IgD-negative memory B cell (primary cell): ENCODE measurements at regions not wholly inside any gene's neighbourhood (a gene's known extent, or its start where the extent isn't known, plus 50 kb on each side); places are given as distances from the start of the nearest gene placed in this dataset.

Experiments
- H3K27ac Mint-ChIP-seq, 3 donors: one replicate each; pipeline ENCODE4 v1.8.0; 2020 to 2022; ENCODE audit warnings: mild to moderate bottlenecking in 3 of 3, mixed read lengths in 3 of 3, moderate library complexity in 1 of 3
- H3K27me3 Mint-ChIP-seq: one replicate; pipeline ENCODE4 v1.8.0; 2021; ENCODE audit warnings: mixed read lengths
- H3K36me3 Mint-ChIP-seq: one replicate; pipeline ENCODE4 v1.8.0; 2020; ENCODE audit warnings: mild to moderate bottlenecking, mixed read lengths
- H3K4me1 Mint-ChIP-seq, 3 donors: one replicate each; pipeline ENCODE4 v1.8.0; 2020 to 2022; ENCODE audit warnings: mixed read lengths in 3 of 3, mild to moderate bottlenecking in 1 of 3
- H3K4me3 Mint-ChIP-seq, 4 donors: one replicate each; pipeline ENCODE4 v1.8.0; 2020 to 2022; ENCODE audit warnings: mild to moderate bottlenecking in 4 of 4, mixed read lengths in 4 of 4, moderate library complexity in 3 of 4
- H3K9me3 Mint-ChIP-seq, 3 donors: one replicate each; pipeline ENCODE4 v1.8.0; 2020 to 2021; ENCODE audit warnings: mixed read lengths in 3 of 3, mild to moderate bottlenecking in 1 of 3

DNA sequence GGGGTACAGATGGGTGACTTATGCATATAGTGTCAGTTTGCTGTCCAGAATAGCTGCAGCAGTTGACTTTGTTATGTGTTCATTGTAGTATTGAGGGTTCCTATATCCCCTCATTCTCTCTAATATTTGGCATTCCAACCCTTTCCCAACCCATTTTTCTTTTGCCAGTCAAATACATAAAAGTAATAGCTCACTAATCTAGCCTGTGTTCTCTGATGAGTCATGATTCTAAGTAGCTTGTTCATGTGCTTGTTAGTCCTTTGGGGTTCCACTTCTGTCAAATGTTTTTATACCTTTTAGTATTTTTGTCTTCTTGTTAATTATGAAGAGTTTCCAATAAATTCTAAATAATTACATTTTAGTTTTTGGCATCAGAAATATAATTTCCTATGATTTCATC lies 99.2 kb upstream of the MROH9 start:
- no peaks in the 10 kb centered on the region for H3K4me1 Mint-ChIP-seq
- H3K36me3 Mint-ChIP-seq, result no peaks in the 10 kb centered on the region
- H3K9me3 Mint-ChIP-seq, result peaks cover 5 to 12% (median 10%) of the 10 kb centered on the region in 3 donors
- no peaks in the 10 kb centered on the region for H3K27me3 Mint-ChIP-seq
- H3K27ac Mint-ChIP-seq, result no peak overlapping the region
- H3K4me3 Mint-ChIP-seq, result no peak overlapping the region

DNA sequence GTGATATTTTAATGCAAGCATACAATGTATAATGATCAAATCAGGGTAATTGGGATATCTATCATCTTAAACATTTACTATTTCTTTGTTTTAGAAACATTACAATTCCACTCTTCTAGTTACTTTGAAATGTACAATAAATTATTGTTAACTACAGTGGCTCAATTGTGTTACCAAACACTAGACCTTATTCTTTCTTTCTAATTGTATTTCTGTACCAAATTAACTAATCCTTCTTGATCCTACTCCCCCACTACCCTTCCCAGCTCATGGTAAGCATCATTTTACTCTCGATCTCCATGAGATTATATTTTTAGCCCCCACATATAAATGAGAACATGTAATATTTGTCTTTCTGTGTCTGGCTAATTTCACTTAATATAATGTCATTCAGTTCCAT lies 95.0 kb upstream of the MROH9 start:
- Mint-ChIP-seq H3K4me1 (no peaks in the 10 kb centered on the region), H3K4me3 (no peak overlapping the region), H3K9me3 (peaks cover 1 to 5% (median 4%) of the 10 kb centered on the region in 3 donors)

DNA sequence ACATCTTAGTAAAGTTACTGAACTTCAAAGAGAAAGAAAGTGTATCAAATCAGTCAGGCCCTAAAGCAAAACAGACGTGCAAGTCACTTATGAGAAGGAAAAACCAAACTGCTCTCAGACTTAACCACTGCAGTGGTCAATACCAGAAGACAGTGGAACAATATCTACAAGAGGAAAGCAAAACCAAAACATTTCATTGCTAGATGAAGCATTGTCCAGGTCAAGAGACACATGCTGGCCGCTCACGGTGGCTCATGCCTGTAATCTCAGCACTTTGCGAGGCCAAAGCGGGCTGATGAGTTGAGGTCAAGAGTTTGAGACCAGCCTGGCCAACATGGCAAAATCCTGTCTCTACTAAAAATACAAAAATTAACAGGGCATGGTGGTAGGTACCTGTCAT lies 82.0 kb upstream of the MROH9 start:
- peaks cover 7% of the 10 kb centered on the region for H3K27me3 Mint-ChIP-seq
- H3K27ac Mint-ChIP-seq, result no peak overlapping the region
- H3K9me3 Mint-ChIP-seq, result peaks cover 0 to 2% (median 2%) of the 10 kb centered on the region in 3 donors
- H3K4me3 Mint-ChIP-seq, result no peak overlapping the region
- H3K36me3 Mint-ChIP-seq, result no peaks in the 10 kb centered on the region
- H3K4me1 Mint-ChIP-seq, result no peaks in the 10 kb centered on the region

More for the DNA sequence above, 95.0 kb upstream of the MROH9 start:
- Mint-ChIP-seq H3K36me3 (no peaks in the 10 kb centered on the region), H3K27ac (no peak overlapping the region), H3K27me3 (no peaks in the 10 kb centered on the region)

DNA sequence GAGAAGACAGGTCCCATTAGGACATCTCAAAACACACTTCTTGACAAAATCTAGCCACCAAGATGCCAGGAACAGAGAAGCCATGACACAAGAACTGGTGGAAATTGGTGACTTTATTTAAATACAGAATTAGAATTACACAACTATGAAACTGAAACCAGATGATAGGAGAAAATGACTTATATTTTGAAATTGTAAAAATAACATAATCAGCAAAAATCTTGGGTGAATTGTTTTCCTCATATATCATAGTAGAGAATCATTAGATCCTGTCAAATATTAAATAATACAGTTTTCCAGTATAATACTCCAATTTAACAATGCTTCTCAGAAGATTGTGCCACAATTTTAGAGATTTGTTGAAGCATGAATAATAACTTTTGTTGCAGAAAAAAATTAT lies 81.5 kb upstream of the MROH9 start:
- H3K36me3 Mint-ChIP-seq, result no peaks in the 10 kb centered on the region
- peaks cover 7% of the 10 kb centered on the region for H3K27me3 Mint-ChIP-seq
- peaks cover 0 to 2% (median 2%) of the 10 kb centered on the region in 3 donors for H3K9me3 Mint-ChIP-seq
- H3K27ac Mint-ChIP-seq, result no peak overlapping the region
- no peaks in the 10 kb centered on the region for H3K4me1 Mint-ChIP-seq
- no peak overlapping the region for H3K4me3 Mint-ChIP-seq

DNA sequence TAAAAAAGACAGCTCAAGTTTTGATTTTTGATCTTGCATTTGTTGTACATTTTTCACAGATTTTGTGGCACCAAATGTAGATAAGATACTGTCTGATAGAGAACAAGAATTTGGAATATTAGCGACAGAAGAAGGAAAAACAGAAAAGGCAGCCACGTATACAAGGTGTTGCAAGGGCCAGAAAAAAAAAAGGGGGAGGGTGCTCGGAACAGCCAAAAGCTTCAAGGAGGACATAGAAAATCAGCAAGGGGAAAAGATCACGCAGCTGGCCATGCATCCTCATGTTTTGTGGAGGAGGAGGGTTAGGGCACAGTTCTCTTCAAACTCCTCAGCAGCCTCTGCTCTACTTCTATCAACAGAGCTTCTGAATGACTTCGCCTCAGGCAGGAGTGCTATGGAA lies 80.7 kb upstream of the MROH9 start:
- Mint-ChIP-seq H3K9me3 (peaks cover 0 to 2% (median 2%) of the 10 kb centered on the region in 3 donors), H3K4me1 (no peaks in the 10 kb centered on the region), H3K4me3 (no peak overlapping the region), H3K27ac (no peak overlapping the region), H3K36me3 (no peaks in the 10 kb centered on the region), H3K27me3 (peaks cover 7% of the 10 kb centered on the region)

DNA sequence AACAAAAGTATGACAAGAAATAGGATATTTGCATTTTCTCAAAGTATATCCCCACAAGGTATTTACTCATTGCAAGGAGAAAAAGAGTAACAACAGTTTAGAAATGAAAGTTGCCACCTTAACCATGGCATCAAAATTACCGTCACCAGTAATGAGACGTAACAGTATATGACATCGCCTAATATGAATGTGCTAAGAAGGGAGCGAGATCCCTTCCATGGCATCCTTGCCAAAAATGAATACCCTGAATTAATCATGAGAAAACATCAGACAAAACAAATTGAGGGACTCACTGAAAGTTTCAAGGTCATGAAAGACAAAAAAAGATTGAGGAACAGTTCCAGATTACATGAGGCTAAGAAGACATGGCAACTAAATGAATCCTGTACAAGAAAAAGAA lies 78.9 kb upstream of the MROH9 start:
- Mint-ChIP-seq H3K9me3 (peaks cover 0 to 2% (median 0%) of the 10 kb centered on the region in 3 donors), H3K27me3 (peaks cover 3% of the 10 kb centered on the region)

DNA sequence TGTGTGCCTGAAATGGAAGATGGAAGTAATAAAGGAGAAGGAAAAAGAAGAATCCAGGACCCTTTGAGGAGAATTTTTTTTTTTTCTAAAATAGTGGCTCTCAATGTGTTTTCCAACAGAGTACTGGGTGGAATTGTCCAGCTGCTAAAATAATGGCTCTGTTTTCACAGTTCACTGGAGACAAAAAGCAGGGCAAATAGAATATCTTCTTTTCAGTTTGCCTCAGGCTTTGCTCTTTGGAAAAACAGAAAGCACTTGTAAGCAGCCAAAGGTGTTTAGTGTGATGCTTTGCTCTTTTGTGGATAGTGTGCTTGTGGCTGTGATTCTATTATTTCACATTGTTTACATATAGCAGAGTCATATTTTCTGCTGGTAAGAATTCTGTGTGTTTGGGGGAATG lies 77.4 kb upstream of the MROH9 start:
- no peaks in the 10 kb centered on the region for H3K4me1 Mint-ChIP-seq
- no peak overlapping the region for H3K4me3 Mint-ChIP-seq
- H3K27me3 Mint-ChIP-seq, result peaks cover 2% of the 10 kb centered on the region
- H3K9me3 Mint-ChIP-seq, result peaks cover 0 to 2% (median 0%) of the 10 kb centered on the region in 3 donors
- H3K36me3 Mint-ChIP-seq, result no peaks in the 10 kb centered on the region
- H3K27ac Mint-ChIP-seq, result peak overlapping the region in 1 of 3 donors; percentile 77

More for the DNA sequence above, 78.9 kb upstream of the MROH9 start:
- Mint-ChIP-seq H3K27ac (no peak overlapping the region), H3K36me3 (no peaks in the 10 kb centered on the region), H3K4me1 (no peaks in the 10 kb centered on the region), H3K4me3 (no peak overlapping the region)

DNA sequence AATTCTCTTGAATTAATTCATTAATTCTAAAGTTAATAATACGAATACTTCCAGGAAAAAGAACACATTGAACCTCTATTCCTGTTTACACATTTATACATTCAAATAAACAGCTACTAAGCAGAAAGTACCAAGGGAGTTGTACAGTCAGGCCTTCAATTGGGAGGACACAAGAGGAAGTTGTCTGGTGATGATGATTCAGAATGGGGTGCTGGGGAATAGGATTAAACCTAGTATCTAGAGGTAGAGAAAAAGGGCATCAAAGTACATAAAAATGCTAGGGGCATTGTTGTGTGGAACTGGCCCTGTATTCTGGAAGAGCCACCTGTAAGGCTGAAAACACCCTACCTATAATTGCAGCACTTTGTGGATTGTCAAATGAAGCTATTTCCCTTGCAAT lies 71.7 kb upstream of the MROH9 start:
- Mint-ChIP-seq H3K4me3 (no peak overlapping the region), H3K4me1 (peaks cover 0 to 2% (median 1%) of the 10 kb centered on the region in 3 donors)

DNA sequence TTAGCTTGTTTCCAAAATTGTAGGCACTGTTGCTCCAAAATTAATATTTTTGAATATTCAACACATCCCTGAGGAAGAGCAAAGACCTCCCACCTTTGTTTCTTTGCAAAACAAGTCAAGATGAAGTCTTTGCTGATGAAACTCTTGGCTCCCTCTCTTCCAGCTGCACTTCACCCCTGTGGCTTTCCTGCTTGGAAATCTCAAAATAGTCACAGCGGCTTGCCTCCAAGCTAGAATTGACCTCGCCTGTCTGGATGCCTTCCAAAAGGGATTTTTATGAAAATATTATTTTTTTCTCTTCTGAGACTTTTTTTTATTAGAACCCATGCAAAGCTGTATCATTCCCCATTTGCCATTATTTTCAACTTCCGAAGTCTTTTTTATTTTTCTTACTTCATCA lies 71.1 kb upstream of the MROH9 start:
- Mint-ChIP-seq H3K4me1 (peaks cover 0 to 2% (median 1%) of the 10 kb centered on the region in 3 donors), H3K36me3 (peaks cover 2% of the 10 kb centered on the region), H3K9me3 (peaks cover 0 to 4% (median 0%) of the 10 kb centered on the region in 3 donors), H3K27me3 (no peaks in the 10 kb centered on the region), H3K4me3 (peak overlapping the region in 1 of 4 donors; percentile 27), H3K27ac (no peak overlapping the region)

More for the DNA sequence above, 71.7 kb upstream of the MROH9 start:
- H3K9me3 Mint-ChIP-seq, result peaks cover 0 to 4% (median 0%) of the 10 kb centered on the region in 3 donors
- H3K27me3 Mint-ChIP-seq, result no peaks in the 10 kb centered on the region
- no peak overlapping the region for H3K27ac Mint-ChIP-seq
- H3K36me3 Mint-ChIP-seq, result peaks cover 2% of the 10 kb centered on the region

DNA sequence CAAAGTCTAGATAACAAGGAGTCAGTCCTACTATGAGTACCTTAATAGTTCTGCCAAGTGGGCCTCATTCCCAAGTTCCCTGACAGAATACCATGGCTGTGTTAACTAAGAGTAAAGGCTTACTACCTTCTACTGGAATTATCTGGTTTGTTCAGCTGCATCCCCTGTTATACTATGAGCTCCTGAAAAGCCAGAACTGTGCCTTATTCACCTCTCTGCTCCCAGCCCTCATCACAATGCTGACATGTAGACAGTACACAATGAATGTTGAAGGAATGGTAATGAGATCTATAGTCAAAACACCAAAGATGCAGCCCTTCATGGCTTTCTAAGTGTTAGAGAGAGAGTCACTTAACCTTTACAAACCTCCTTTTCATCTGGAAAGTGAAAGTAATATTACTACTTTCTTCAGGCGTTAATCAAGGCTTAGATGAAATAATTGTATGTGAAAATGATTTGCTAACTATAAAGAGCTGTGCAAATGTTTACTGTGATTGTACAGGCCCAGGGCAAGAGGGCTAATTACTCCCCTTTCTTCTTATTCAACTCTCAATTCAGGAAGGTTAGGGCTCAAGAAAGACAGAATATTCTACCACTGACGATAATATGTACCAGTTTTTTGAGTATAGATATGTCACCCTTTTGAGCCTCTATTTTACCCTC lies 70.3 kb upstream of the MROH9 start:
- Mint-ChIP-seq H3K4me1 (peaks cover 0 to 2% (median 1%) of the 10 kb centered on the region in 3 donors), H3K27me3 (no peaks in the 10 kb centered on the region), H3K27ac (no peak overlapping the region), H3K9me3 (peaks cover 0 to 4% (median 0%) of the 10 kb centered on the region in 3 donors), H3K4me3 (no peak overlapping the region), H3K36me3 (peaks cover 2% of the 10 kb centered on the region)

DNA sequence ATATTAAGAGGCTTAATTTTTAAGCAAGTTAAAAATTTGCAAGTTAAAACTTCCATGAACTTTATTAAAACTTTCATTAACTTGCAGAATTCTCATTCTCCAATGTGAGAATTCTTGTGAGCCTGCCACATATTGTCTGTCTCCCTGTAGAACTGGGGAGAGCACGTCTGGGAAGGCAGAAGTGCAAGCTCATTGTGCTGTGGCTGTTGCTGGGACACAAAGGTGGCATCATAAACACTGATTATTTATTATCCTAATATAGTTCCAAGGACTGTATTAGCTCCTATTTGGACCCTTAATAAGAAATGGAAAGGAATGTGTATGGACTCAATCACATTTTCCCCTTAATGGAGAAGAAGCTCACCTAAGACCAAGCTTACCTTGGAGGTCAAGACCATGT lies 68.7 kb upstream of the MROH9 start:
- H3K27me3 Mint-ChIP-seq, result no peaks in the 10 kb centered on the region

DNA sequence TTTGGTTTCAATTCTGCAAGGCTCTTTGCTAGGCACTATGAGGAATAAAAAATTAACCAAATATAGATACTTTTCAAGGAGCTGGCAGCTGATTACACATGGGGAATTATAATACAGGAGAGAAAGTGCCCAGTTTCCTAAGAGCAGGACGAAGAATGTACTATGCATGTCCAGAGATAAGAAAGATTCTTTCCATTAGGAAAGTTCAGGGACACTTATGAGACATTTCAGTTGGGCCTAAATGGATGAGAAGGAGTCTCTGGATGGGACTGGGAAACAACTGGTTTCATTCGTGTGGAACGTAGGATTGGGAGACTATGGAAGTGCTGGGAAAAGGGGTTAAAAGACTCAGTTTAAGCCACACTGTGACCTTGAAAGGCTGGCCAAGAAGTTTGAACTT lies 63.5 kb upstream of the MROH9 start:
- Mint-ChIP-seq H3K4me3 (no peak overlapping the region), H3K9me3 (peaks cover 0 to 4% (median 0%) of the 10 kb centered on the region in 3 donors), H3K27me3 (peaks cover 2% of the 10 kb centered on the region), H3K4me1 (no peaks in the 10 kb centered on the region), H3K36me3 (no peaks in the 10 kb centered on the region), H3K27ac (no peak overlapping the region)

More for the DNA sequence above, 68.7 kb upstream of the MROH9 start:
- Mint-ChIP-seq H3K36me3 (peaks cover 2% of the 10 kb centered on the region), H3K27ac (no peak overlapping the region), H3K9me3 (peaks cover 0 to 4% (median 0%) of the 10 kb centered on the region in 3 donors), H3K4me3 (no peak overlapping the region), H3K4me1 (peaks cover 0 to 2% (median 1%) of the 10 kb centered on the region in 3 donors)

DNA sequence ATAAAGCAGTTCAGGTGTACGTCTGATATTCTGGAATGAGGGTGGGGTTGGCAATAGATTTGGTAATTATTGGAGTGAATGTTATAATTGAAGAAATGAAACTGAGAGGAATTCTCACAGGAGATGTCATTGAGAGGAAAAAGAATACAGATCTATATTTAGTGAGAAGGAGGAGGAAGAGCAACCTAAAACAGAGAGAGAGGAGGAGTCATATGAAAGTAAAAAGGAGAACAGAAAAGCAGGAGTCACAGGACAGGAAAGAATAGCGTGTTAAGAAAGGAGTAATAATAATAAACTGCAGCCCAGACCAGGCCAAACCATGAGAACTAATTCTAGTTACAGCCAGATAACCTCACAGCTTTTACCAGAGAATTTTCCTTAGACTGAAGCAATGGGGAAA lies 62.7 kb upstream of the MROH9 start:
- no peak overlapping the region for H3K27ac Mint-ChIP-seq
- H3K27me3 Mint-ChIP-seq, result peaks cover 2% of the 10 kb centered on the region
- no peaks in the 10 kb centered on the region for H3K36me3 Mint-ChIP-seq
- H3K4me3 Mint-ChIP-seq, result no peak overlapping the region
- H3K4me1 Mint-ChIP-seq, result no peaks in the 10 kb centered on the region
- peaks cover 0 to 4% (median 0%) of the 10 kb centered on the region in 3 donors for H3K9me3 Mint-ChIP-seq

DNA sequence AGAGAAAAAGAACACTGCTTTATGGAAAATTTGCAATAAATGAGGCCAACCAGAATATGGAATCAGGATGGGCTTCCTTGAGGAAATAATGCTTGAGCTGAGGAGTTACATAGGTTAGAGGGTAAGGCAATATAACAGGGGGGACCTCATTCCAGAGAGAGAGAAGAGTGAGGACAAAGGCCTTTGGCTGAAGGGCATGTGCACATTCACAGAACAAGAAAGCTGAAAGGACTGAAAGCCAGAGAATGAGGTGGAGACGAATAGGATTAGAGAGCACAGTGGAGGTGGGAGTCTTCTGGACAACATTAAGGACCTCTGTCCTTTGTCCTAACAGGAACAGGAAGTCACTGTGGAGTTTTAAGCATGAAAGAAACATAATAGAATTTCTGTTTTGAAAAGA lies 60.7 kb upstream of the MROH9 start:
- Mint-ChIP-seq H3K9me3 (peaks cover 0 to 3% (median 0%) of the 10 kb centered on the region in 3 donors), H3K4me3 (no peak overlapping the region), H3K36me3 (no peaks in the 10 kb centered on the region), H3K27me3 (peaks cover 2% of the 10 kb centered on the region), H3K4me1 (no peaks in the 10 kb centered on the region), H3K27ac (no peak overlapping the region)

DNA sequence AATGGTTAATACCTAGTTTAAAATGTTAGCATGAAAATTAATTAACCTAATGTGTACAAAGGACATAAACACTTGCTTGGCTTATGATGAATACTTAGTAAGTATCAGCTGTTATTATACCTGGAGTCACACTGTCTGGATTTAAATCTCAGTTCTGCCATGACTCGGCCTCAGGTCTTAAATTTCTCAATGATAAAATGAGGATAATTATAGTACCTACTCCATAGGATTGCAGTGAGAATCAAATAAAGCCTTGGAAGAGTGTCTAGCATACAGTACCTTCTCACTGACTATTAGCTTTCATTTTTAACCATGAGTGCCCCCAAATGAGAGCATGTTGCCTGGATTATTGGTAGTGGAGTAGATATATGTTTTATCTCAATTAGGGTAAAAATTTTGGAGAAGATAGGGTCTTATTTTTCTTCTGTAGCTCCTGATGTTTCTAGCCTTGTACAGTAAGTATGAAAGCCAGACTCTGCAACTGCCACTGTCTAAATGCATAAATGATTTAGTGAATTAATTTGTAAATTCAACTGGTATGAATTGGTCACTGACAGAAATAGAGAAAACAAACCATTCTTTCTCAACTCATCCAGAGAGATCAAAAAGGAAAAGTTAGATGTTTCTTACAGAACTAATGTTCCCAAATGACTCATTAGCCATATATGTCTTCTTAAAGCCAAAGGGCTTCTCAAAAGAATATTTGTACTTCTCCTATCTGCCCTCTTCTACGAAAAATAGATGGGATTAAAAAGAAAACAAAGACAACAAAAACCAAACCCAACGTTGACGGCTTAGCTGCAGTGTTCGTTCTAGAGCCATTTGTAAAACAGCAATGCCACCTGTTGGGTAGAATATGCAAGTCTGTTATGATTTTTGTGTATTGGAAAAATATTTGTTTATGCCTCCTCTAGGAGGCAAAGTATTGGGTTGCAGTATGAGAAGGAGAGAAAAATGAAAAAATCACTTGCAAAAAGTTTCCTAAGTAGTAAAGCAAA lies 53.8 kb upstream of the MROH9 start:
- Mint-ChIP-seq H3K9me3 (peaks cover 0 to 3% (median 0%) of the 10 kb centered on the region in 3 donors), H3K36me3 (no peaks in the 10 kb centered on the region), H3K4me1 (no peaks in the 10 kb centered on the region), H3K4me3 (no peak overlapping the region), H3K27me3 (no peaks in the 10 kb centered on the region), H3K27ac (no peak overlapping the region)
